ENCODE measurements at regions not wholly inside any gene's neighbourhood (a gene's known extent, or its start where the extent isn't known, plus 50 kb on each side); places are given as distances from the start of the nearest gene placed in this dataset.

GRCh38 chr7:16935341-16935735 lies 53.6 kb upstream of the AGR3 start:
- TF ChIP-seq, protein P1, sequence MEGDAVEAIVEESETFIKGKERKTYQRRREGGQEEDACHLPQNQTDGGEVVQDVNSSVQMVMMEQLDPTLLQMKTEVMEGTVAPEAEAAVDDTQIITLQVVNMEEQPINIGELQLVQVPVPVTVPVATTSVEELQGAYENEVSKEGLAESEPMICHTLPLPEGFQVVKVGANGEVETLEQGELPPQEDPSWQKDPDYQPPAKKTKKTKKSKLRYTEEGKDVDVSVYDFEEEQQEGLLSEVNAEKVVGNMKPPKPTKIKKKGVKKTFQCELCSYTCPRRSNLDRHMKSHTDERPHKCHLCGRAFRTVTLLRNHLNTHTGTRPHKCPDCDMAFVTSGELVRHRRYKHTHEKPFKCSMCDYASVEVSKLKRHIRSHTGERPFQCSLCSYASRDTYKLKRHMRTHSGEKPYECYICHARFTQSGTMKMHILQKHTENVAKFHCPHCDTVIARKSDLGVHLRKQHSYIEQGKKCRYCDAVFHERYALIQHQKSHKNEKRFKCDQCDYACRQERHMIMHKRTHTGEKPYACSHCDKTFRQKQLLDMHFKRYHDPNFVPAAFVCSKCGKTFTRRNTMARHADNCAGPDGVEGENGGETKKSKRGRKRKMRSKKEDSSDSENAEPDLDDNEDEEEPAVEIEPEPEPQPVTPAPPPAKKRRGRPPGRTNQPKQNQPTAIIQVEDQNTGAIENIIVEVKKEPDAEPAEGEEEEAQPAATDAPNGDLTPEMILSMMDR (IDR thresholded peaks at IDR 0.05): no peak
- no peak for TF ChIP-seq POLR2A (IDR thresholded peaks at IDR 0.05)

Data from uterus (tissue), 2 donors.